IMR-90 (cell line): ENCODE measurements at regions not wholly inside any gene's neighbourhood (a gene's known extent, or its start where the extent isn't known, plus 50 kb on each side); places are given as distances from the start of the nearest gene placed in this dataset.

ENCODE experiments used
- ATAC-seq: fragments of 200-7000 bp; cut with Tn5 transposase; 2 replicates; pipeline ENCODE4 v1.9.1; 2020; ENCODE audit warnings: low read depth, mild to moderate bottlenecking, moderate library complexity
- BruUV-seq: library from RNA; stranded (reverse); fragments of 400-500 nt; replicated peaks from 2 replicates; lab custom pipeline; 2021; lab: Mats Ljungman, UMichigan
- CTCF ChIA-PET: fragments of 300-600 bp; formaldehyde crosslinking; extraction: SDS; loops from one replicate; lab custom pipeline; 2021; ENCODE audit warnings: antibody characterized with exemption; lab: Yijun Ruan, JAX
- POLR2A ChIA-PET: fragments of 300-600 bp; sonication (Branson Sonifier 250); formaldehyde crosslinking; loops from one replicate; lab custom pipeline; 2022; ENCODE audit warnings: antibody characterized with exemption; ENCODE audit not compliant: unreplicated experiment; lab: Charles Lee
- DNase-seq: peaks from one replicate; pipeline ENCODE4 v3.0.0; 2013
- H2AFZ ChIP-seq: replicated peaks from 2 replicates; pipeline ENCODE3; 2013; ENCODE audit warnings: low read length, mild to moderate bottlenecking; ENCODE audit not compliant: poor library complexity
- H2AK5ac ChIP-seq: 2 replicates; pipeline ENCODE4 v1.6.1; 2013; ENCODE audit warnings: low read depth, low read length, inconsistent platforms
- H2AK9ac ChIP-seq: replicated peaks from 2 replicates; pipeline ENCODE3; 2013; ENCODE audit warnings: mild to moderate bottlenecking, low read depth, low read length, moderate library complexity; ENCODE audit not compliant: poor library complexity
- H2BK120ac ChIP-seq: 2 replicates; pipeline ENCODE4 v1.6.1; 2013; ENCODE audit warnings: low read depth, low read length, inconsistent platforms
- H2BK15ac ChIP-seq: 3 replicates; pipeline ENCODE4 v1.6.1; 2013; ENCODE audit warnings: low read depth, low read length, inconsistent platforms
- H2BK20ac ChIP-seq: 2 replicates; pipeline ENCODE4 v1.6.1; 2013; ENCODE audit warnings: low read depth, mild to moderate bottlenecking, inconsistent platforms, low read length, moderate library complexity
- H2BK5ac ChIP-seq: 2 replicates; pipeline ENCODE4 v1.6.1; 2013; ENCODE audit warnings: mild to moderate bottlenecking, low read depth, low read length, inconsistent platforms; ENCODE audit not compliant: poor library complexity, severe bottlenecking
- H3K14ac ChIP-seq: replicated peaks from 2 replicates; pipeline ENCODE4 v1.6.1; 2013; ENCODE audit warnings: low read depth, low read length, inconsistent platforms
- H3K18ac ChIP-seq: 2 replicates; pipeline ENCODE4 v1.6.1; 2013; ENCODE audit warnings: low read depth, low read length, control low read depth
- H3K23ac ChIP-seq: 2 replicates; pipeline ENCODE4 v1.6.1; 2013; ENCODE audit warnings: low read depth, low read length, inconsistent platforms
- H3K27ac ChIP-seq: 2 replicates; pipeline ENCODE4 v1.5.1; 2013; ENCODE audit warnings: mild to moderate bottlenecking, control low read depth, low read length; ENCODE audit not compliant: insufficient read depth
- H3K27me3 ChIP-seq: 2 replicates; pipeline ENCODE4 v1.6.1; 2013; ENCODE audit warnings: low read length; ENCODE audit not compliant: control insufficient read depth, insufficient read depth
- H3K36me3 ChIP-seq: 2 replicates; pipeline ENCODE4 v1.6.1; 2013; ENCODE audit warnings: low read length, mixed read lengths; ENCODE audit not compliant: control insufficient read depth, insufficient read depth
- H3K4ac ChIP-seq: 2 replicates; pipeline ENCODE4 v1.6.1; 2013; ENCODE audit warnings: low read depth, low read length, inconsistent platforms
- H3K4me1 ChIP-seq: 2 replicates; pipeline ENCODE4 v1.6.1; 2013; ENCODE audit warnings: low read length, mixed read lengths; ENCODE audit not compliant: control insufficient read depth, insufficient read depth
- H3K4me2 ChIP-seq: 2 replicates; pipeline ENCODE4 v1.6.1; 2013; ENCODE audit warnings: low read depth, mild to moderate bottlenecking, control low read depth, low read length, moderate library complexity
- H3K4me3 ChIP-seq: 2 replicates; pipeline ENCODE4 v1.5.1; 2013; ENCODE audit warnings: low read depth, mild to moderate bottlenecking, control low read depth, low read length, moderate library complexity; ENCODE audit not compliant: insufficient read depth
- H3K56ac ChIP-seq: 2 replicates; pipeline ENCODE4 v1.6.1; 2013; ENCODE audit warnings: low read length, inconsistent platforms; ENCODE audit not compliant: insufficient read depth; ENCODE audit errors: extremely low read depth
- H3K79me1 ChIP-seq, 2 experiments: 2 replicates each; pipeline ENCODE4 v1.6.1; 2013; ENCODE audit warnings: low read length in 2 of 2, inconsistent platforms in 1 of 2, low read depth in 1 of 2
- H3K9ac ChIP-seq: 2 replicates; pipeline ENCODE4 v1.6.1; 2013; ENCODE audit warnings: low read depth, low read length, control low read depth
- H3K9me1 ChIP-seq: 2 replicates; pipeline ENCODE4 v1.6.1; 2013; ENCODE audit warnings: low read length, inconsistent platforms; ENCODE audit not compliant: insufficient read depth
- H3K9me3 ChIP-seq: 2 replicates; pipeline ENCODE4 v1.6.1; 2013; ENCODE audit warnings: low read length; ENCODE audit not compliant: control insufficient read depth, insufficient read depth
- H4K20me1 ChIP-seq: 2 replicates; pipeline ENCODE4 v1.6.1; 2013; ENCODE audit warnings: low read length, inconsistent platforms; ENCODE audit not compliant: insufficient read depth
- H4K5ac ChIP-seq: 2 replicates; pipeline ENCODE4 v1.6.1; 2013; ENCODE audit warnings: mild to moderate bottlenecking, low read depth, low read length, control low read depth
- H4K8ac ChIP-seq, 2 experiments: 2 replicates each; pipeline ENCODE4 v1.6.1; 2013; ENCODE audit warnings: low read depth in 2 of 2, low read length in 2 of 2, control low read depth in 1 of 2, inconsistent platforms in 1 of 2
- H4K91ac ChIP-seq: 2 replicates; pipeline ENCODE4 v1.6.1; 2013; ENCODE audit warnings: low read depth, low read length, inconsistent platforms; ENCODE audit not compliant: insufficient read depth
- CEBPB ChIP-seq: IDR thresholded peaks from 2 replicates; pipeline ENCODE4 v1.6.1; 2012; ENCODE audit warnings: low read depth, low read length, improper control_type of control experiment
- CHD1 ChIP-seq: IDR thresholded peaks from 2 replicates; pipeline ENCODE4 v1.6.1; 2012; ENCODE audit warnings: low read depth, low read length, improper control_type of control experiment
- CTCF ChIP-seq: conservative IDR thresholded peaks from 2 replicates; pipeline ENCODE4 v1.5.1; 2012; ENCODE audit warnings: mild to moderate bottlenecking, low read depth, low read length, improper control_type of control experiment
- FOS ChIP-seq: fragments of 150-350 bp; IDR thresholded peaks from 2 replicates; pipeline ENCODE4 v1.6.1; 2016; ENCODE audit warnings: low read depth, low read length
- MAZ ChIP-seq: IDR thresholded peaks from 2 replicates; pipeline ENCODE4 v1.6.1; 2012; ENCODE audit warnings: low read depth, mild to moderate bottlenecking, low read length, improper control_type of control experiment, moderate library complexity, borderline replicate concordance
- MXI1 ChIP-seq: IDR thresholded peaks from 2 replicates; pipeline ENCODE4 v1.6.1; 2012; ENCODE audit warnings: low read depth, mild to moderate bottlenecking, low read length, moderate library complexity, borderline replicate concordance
- RCOR1 ChIP-seq: IDR thresholded peaks from 2 replicates; pipeline ENCODE4 v1.6.1; 2012; ENCODE audit warnings: mild to moderate bottlenecking, low read length, improper control_type of control experiment; ENCODE audit not compliant: insufficient replicate concordance
- SMC3 ChIP-seq: fragments of 150-350 bp; IDR thresholded peaks from 2 replicates; pipeline ENCODE4 v1.6.1; 2016; ENCODE audit warnings: low read depth, mild to moderate bottlenecking, antibody characterized with exemption, low read length, moderate library complexity
- USF2 ChIP-seq: fragments of 150-350 bp; IDR thresholded peaks from 2 replicates; pipeline ENCODE4 v1.6.1; 2017; ENCODE audit warnings: mild to moderate bottlenecking, antibody characterized with exemption, low read length, low read depth
- WGBS, 2 experiments: methylation state at CpG; one replicate each; pipeline versions ENCODE4 v1.1.5 to v1.1.7; 2013; ENCODE audit warnings: missing lambda C conversion rate in 2 of 2; ENCODE audit not compliant: insufficient read length in 1 of 2; ENCODE audit errors: extremely low coverage in 2 of 2; 5-methylcytosine and 5-hydroxymethylcytosine counted together
- dilution Hi-C: fragments of 300-500 bp; cut with HindIII; formaldehyde crosslinking; loops from one replicate; pipeline ENCODE4 v1.14.3; 2018; ENCODE audit warnings: low sequenced_read_pairs; ENCODE audit not compliant: unreplicated experiment
- in situ Hi-C: fragments of 300-500 bp; cut with MboI; formaldehyde crosslinking; loops from 3 replicates; pipeline ENCODE4 v1.14.3; 2019; ENCODE audit warnings: low sequenced_read_pairs, inconsistent platforms, mixed read lengths
- intact Hi-C: fragments of 100-400 bp; cut with micrococcal nuclease; formaldehyde crosslinking; loops from 2 replicates; pipeline ENCODE4 v1.10.0; 2022

GRCh38 chr3:18282507-18282906, 142.6 kb downstream of the SATB1 start:
- Histone ChIP-seq H4K5ac (no peak overlapping the region), H3K4ac (no peak overlapping the region), H2AFZ (no peak overlapping the region), H3K79me1 (no peaks in the 10 kb centered on the region), H3K9me1 (no peaks in the 10 kb centered on the region), H3K4me1 (no peaks in the 10 kb centered on the region), H2BK20ac (no peak overlapping the region), H3K23ac (no peak overlapping the region), H2BK5ac (no peak overlapping the region), H3K36me3 (no peaks in the 10 kb centered on the region), H3K56ac (no peak overlapping the region), H2BK120ac (no peak overlapping the region), H3K27ac (no peak overlapping the region), H3K4me2 (no peak overlapping the region), H2BK15ac (no peak overlapping the region), H3K27me3 (no peaks in the 10 kb centered on the region), H2AK5ac (no peak overlapping the region), H4K8ac (no peak overlapping the region), H3K18ac (no peak overlapping the region), H3K9ac (no peak overlapping the region), H3K4me3 (no peak overlapping the region), H2AK9ac (no peak overlapping the region), H4K20me1 (no peaks in the 10 kb centered on the region), H3K14ac (no peak overlapping the region), H3K9me3 (no peaks in the 10 kb centered on the region), H4K91ac (no peak overlapping the region)
- dilution Hi-C loops = no loop called here
- no CpG with 5 or more reads among the region's 2 CpGs for WGBS, 2 experiments
- BruUV-seq = no TSS peak
- ATAC-seq = no peak
- DNase-seq = no peak
- TF ChIP-seq CTCF = no peak
- no peak for TF ChIP-seq MAZ
- no peak for TF ChIP-seq CEBPB
- no peak for TF ChIP-seq CHD1
- no peak for TF ChIP-seq USF2
- no peak for TF ChIP-seq MXI1
- no peak for TF ChIP-seq SMC3
- no peak for TF ChIP-seq RCOR1
- no peak for TF ChIP-seq FOS
- intact Hi-C loops = no loop called here
- in situ Hi-C loops = no loop called here
- ChIA-PET CTCF (interaction anchor here (0.7 kb wide), 1 partner anchor 16 kb away, joined by 3 read pairs; no protein-coding TSS in a partner anchor), POLR2A (no interaction called here)
